GM19328 (cell line): ENCODE measurements at regions not wholly inside any gene's neighbourhood (a gene's known extent, or its start where the extent isn't known, plus 50 kb on each side); places are given as distances from the start of the nearest gene placed in this dataset.

Source experiments
- ATAC-seq: cut with Tn5 transposase; IDR thresholded peaks from one replicate; pipeline ENCODE4 v1.9.1; 2021; ENCODE audit warnings: mild to moderate bottlenecking, moderate library complexity; ENCODE audit not compliant: unreplicated experiment

- no peak for ATAC-seq
Observed at GRCh38 chr5:162484095-162484494, 416.5 kb downstream of the GABRG2 start.

- no peak for ATAC-seq
Observed at GRCh38 chr5:162484986-162485385, 417.4 kb downstream of the GABRG2 start.

- ATAC-seq: no peak
Observed at GRCh38 chr5:162485666-162486292, 418.2 kb downstream of the GABRG2 start.

GRCh38 chr5:162487528-162488525 lies 420.3 kb downstream of the GABRG2 start:
- no peak for ATAC-seq

GRCh38 chr5:162496100-162496808 lies 428.7 kb downstream of the GABRG2 start:
- ATAC-seq: no peak

GRCh38 chr5:162497455-162497854 lies 429.9 kb downstream of the GABRG2 start:
- no peak for ATAC-seq

GRCh38 chr5:162502780-162503179 lies 435.2 kb downstream of the GABRG2 start:
- no peak for ATAC-seq

- no peak for ATAC-seq
Observed at GRCh38 chr5:162503796-162504195, 436.2 kb downstream of the GABRG2 start.

- ATAC-seq: no peak
Observed at GRCh38 chr5:162512935-162513565, 445.5 kb downstream of the GABRG2 start.

- ATAC-seq: no peak
Observed at GRCh38 chr5:162514116-162514515, 446.5 kb downstream of the GABRG2 start.

- no peak for ATAC-seq
Observed at GRCh38 chr5:162520878-162521277, 453.3 kb downstream of the GABRG2 start.

- ATAC-seq: no peak
Observed at GRCh38 chr5:162529209-162529608, 461.6 kb downstream of the GABRG2 start.

- no peak for ATAC-seq
Observed at GRCh38 chr5:162529886-162530285, 462.3 kb downstream of the GABRG2 start.

GRCh38 chr5:162543437-162543836 lies 475.9 kb downstream of the GABRG2 start:
- no peak for ATAC-seq

GRCh38 chr5:162544905-162545304 lies 477.3 kb downstream of the GABRG2 start:
- no peak for ATAC-seq

GRCh38 chr5:162550236-162550635 lies 482.7 kb downstream of the GABRG2 start:
- ATAC-seq: no peak

GRCh38 chr5:162558120-162558519 lies 490.5 kb downstream of the GABRG2 start:
- ATAC-seq: no peak

GRCh38 chr5:162567644-162568043 lies 500.1 kb downstream of the GABRG2 start:
- no peak for ATAC-seq

GRCh38 chr5:162573758-162574157 lies 506.2 kb downstream of the GABRG2 start:
- no peak for ATAC-seq

- ATAC-seq: no peak
Observed at GRCh38 chr5:162591724-162592123, 524.2 kb downstream of the GABRG2 start.

- ATAC-seq: no peak
Observed at GRCh38 chr5:162593881-162594280, 526.3 kb downstream of the GABRG2 start.
